HL-60 (cell line): ENCODE measurements at regions not wholly inside any gene's neighbourhood (a gene's known extent, or its start where the extent isn't known, plus 50 kb on each side); places are given as distances from the start of the nearest gene placed in this dataset.

Experiments
- DNase-seq, 2 experiments: peaks; one replicate each; pipeline ENCODE4 v3.0.0-alpha.2; 2010 to 2020; ENCODE audit warnings: low read depth in 1 of 2, low spot score in 1 of 2
- H3K27ac ChIP-seq: fragments of 250-450 bp; sonication (Bioruptor Pico); replicated peaks from 2 replicates; pipeline ENCODE4 v1.5.1; 2020; ENCODE audit warnings: mild to moderate bottlenecking, moderate library complexity
- H3K27me3 ChIP-seq: fragments of 250-450 bp; sonication (Bioruptor Pico); 2 replicates; pipeline ENCODE4 v1.5.1; 2021; ENCODE audit warnings: mild to moderate bottlenecking, moderate library complexity; ENCODE audit not compliant: insufficient read depth, poor library complexity, severe bottlenecking
- H3K4me3 ChIP-seq: replicated peaks from 2 replicates; pipeline ENCODE4 v1.5.1; 2011; ENCODE audit warnings: mild to moderate bottlenecking, control low read depth, low read length; ENCODE audit not compliant: insufficient read depth
- CTCF ChIP-seq: IDR thresholded peaks from one replicate; pipeline ENCODE4 v1.5.1; 2011; ENCODE audit warnings: low read length, control low read depth, inconsistent platforms; ENCODE audit not compliant: insufficient read depth
- GABPA ChIP-seq: IDR thresholded peaks from 2 replicates; pipeline ENCODE4 v1.6.1; 2012; ENCODE audit warnings: low read depth
- POLR2AphosphoS5 ChIP-seq: IDR thresholded peaks from 2 replicates; pipeline ENCODE4 v1.6.1; 2012; ENCODE audit warnings: low read depth
- REST ChIP-seq: IDR thresholded peaks from 2 replicates; pipeline ENCODE4 v1.6.1; 2012; ENCODE audit warnings: low read depth; ENCODE audit not compliant: insufficient replicate concordance
- SPI1 ChIP-seq: IDR thresholded peaks from 2 replicates; pipeline ENCODE4 v1.6.1; 2012; ENCODE audit warnings: low read depth, mild to moderate bottlenecking, borderline replicate concordance

- peaks cover 10% of the 10 kb centered on the region for H3K27me3 ChIP-seq
- no peak overlapping the region for H3K4me3 ChIP-seq
- no peak for DNase-seq
- no peak for TF ChIP-seq CTCF
- TF ChIP-seq POLR2AphosphoS5 = no peak
- no peak for TF ChIP-seq REST
- TF ChIP-seq SPI1 = no peak
- TF ChIP-seq GABPA = no peak
- H3K27ac ChIP-seq = no peak overlapping the region
Measured at GRCh38 chr9:78582821-78583220, 285.9 kb downstream of the PSAT1 start.

GRCh38 chr9:78584589-78584988 is 287.7 kb downstream of the PSAT1 start:
- H3K27ac ChIP-seq = no peak overlapping the region
- H3K4me3 ChIP-seq = no peak overlapping the region
- H3K27me3 ChIP-seq = peaks cover 10% of the 10 kb centered on the region
- no peak for DNase-seq
- TF ChIP-seq CTCF (no peak), REST (no peak), SPI1 (no peak), POLR2AphosphoS5 (no peak), GABPA (no peak)

- no peak overlapping the region for H3K4me3 ChIP-seq
- H3K27ac ChIP-seq = no peak overlapping the region
- TF ChIP-seq POLR2AphosphoS5 = no peak
- no peak for TF ChIP-seq SPI1
- TF ChIP-seq GABPA = no peak
- no peak for TF ChIP-seq CTCF
- no peak for TF ChIP-seq REST
- peaks cover 4% of the 10 kb centered on the region for H3K27me3 ChIP-seq
- DNase-seq = no peak
Measured at GRCh38 chr9:78585909-78586308, 289.0 kb downstream of the PSAT1 start.
